ENCODE measurements at regions not wholly inside any gene's neighbourhood (a gene's known extent, or its start where the extent isn't known, plus 50 kb on each side); places are given as distances from the start of the nearest gene placed in this dataset.

DNA sequence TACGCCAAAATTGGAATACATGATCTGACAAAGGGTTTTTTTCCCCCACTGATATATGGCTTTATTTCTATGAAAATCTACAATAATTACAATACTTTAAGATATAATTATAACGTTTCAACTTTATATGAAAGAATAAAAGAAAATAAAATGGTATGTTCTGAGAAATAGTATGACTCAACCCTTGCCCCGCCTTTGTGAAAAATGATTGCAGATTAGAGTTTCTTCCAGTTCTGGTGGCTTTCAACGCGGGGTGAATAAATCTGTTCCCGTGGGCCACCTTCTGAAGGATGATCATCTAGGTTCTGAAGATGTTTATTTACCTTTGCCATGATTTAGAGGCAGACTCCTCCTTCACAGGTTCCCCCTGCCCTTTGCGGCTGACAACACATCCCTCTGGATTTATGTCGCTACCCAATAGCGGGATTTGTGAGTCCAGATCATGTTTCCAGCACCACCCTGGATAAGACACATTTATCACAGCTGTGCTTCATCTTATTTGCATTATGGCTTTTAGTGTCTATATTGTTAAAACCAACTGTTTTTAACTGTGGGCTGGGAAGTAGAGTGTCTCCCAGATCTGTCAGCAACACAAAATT lies 607.0 kb upstream of the KIRREL3 start:
- DNase-seq (ENCODE audit: low read depth in 2 of 2) = no peak

DNA sequence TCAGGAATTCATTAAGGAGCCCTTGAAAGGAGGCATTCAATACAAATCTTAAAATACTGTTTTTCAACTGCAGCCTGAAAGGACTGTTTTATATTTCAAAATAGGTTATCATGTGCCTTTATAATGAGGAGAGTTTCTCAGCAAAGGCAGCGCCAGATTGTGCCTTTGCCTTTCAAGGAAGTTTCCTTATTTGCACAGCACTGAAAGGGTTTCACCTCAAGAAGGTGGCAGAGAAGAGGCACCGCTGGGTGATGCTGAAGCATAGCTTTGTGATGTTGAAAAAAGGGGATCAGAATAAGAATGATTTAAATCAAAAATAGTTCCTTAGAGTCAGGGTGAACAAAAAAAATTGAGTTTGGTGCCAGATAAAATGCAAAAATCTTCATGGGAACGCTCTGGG lies 601.0 kb upstream of the KIRREL3 start:
- no peak for DNase-seq (ENCODE audit: low read depth in 2 of 2)

DNA sequence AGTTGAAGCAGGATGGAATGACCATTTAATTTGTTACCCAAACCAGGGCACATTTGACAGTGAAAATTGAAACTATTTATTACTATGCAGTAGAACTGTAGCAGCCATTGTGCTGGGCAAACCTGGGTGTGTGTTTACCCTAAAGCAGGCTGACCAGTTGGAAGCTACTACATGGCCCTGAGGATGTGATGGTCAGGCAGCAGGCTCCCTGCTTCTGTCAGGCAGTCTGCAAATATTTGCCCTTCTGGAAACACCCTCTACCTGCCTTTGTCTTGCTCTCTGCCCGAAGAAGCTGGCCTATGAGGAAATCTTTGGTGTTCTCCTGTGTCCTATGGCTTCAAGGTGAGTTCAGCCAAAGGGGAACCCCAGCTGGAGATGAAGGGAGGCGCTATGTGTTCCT lies 600.1 kb upstream of the KIRREL3 start:
- DNase-seq (ENCODE audit: low read depth in 2 of 2) = no peak

DNA sequence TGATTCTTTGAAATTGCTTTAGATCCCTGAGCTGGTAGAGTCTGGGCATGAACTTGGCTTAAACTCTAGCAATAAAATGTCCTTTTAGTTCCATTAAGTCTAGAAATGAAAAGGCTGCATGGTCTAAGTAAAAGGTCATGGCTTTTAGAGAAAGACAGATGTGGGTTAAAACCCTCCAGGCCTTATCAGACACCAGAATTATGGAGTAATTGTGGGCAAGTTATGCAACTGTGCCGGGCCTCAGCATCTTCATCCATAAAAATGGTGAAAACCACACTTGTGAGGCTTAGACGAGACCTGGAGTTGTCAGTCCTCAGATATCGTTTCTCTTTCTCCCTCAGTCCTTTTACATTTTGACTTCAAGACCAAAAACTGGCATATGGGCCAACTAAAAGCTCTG lies 597.9 kb upstream of the KIRREL3 start:
- no peak for DNase-seq (ENCODE audit: low read depth in 2 of 2)

DNA sequence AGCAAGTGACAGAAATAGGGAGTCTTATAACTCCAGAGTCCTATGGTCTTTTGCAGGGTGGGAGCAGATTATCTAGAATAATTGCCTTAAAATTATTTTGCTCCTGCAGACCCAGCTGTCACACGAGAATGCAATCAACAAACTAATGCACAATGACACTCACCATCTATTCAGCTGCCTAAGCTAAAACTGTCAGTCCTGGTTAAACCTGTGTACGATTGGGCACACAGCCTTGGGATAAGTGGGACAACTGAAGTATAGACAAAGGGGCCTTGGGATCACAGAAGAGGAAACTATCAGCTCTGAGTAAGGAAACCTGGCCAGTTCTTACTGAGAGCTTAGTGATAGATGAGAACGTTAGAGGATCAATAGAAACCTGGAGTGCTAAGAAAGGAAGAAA lies 595.9 kb upstream of the KIRREL3 start:
- DNase-seq (ENCODE audit: low read depth in 2 of 2) = no peak

DNA sequence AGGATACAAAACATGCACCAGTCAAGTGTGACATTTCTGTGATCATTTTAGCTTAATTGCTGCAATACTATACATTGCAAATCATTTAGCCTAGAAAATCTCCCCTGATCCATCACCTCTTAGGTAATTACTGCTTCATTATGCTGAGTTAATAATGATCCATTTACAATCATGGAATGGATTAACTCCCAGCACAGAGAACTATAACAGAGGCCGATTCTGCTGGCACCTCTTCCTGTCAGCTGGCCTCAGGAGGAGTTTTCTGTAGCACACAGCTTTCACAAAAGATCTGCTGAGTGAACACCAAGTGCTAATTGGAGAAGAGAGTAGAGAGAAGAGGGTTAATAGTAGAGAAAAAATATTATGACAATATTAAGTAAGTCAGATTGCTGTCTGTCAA lies 591.8 kb upstream of the KIRREL3 start:
- no peak for DNase-seq (ENCODE audit: low read depth in 2 of 2)

DNA sequence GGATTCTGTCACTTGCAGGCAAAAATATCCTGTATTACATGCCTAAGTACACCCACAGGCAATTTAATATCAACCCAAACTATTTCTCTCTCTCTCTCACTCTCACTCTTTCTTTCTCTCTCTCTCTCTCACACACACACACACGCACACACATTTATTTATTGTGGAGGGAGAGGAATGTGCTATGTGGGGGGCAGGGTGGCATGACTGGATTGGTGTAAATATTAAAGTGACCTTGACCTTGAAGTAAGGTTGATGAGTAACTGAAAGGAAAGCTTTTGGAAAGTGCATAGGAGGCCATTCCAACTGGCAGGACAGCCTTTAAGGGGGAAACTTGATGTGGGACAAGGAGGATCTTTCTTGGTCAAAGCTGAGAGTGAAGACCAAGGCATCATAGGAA lies 589.7 kb upstream of the KIRREL3 start:
- no peak for DNase-seq (ENCODE audit: low read depth in 2 of 2)

DNA sequence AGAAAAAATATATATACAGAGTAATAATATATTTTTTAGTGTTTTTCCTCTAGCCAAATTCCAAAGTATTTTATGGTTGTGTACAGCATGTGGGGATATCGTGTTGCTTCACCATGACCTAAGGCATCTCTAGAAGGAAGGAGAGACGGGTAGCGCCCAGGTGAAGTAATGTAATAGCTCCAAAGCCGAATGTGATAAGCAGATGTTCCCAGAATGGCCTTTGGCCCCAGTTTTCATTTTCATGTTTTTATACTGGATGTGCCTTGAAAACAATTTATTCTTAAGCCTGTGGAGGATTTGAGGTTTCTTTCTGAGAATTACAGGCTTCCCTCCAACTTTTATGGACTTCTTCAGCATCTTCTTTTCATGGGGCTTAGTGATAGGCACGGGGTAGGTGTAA lies 587.9 kb upstream of the KIRREL3 start:
- DNase-seq (ENCODE audit: low read depth in 2 of 2) = no peak

DNA sequence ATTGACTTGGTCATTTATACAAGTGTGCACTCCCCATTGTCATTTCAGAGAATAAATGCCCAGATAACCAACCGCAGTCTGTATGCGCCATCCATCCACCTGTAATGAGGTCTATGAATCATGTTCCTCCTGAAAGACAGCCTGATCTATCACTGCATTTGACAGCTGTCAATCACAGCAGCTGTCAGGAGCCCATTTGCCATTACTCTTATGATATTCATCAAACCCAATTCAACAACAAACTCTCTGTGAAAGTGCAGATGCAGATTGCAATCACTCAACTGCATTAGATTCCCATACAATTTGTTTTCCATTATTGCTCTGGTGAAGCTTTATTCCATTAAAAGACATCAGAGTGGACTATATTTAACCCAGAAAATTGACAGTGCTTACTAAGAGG lies 586.9 kb upstream of the KIRREL3 start:
- DNase-seq (ENCODE audit: low read depth in 2 of 2) = no peak

DNA sequence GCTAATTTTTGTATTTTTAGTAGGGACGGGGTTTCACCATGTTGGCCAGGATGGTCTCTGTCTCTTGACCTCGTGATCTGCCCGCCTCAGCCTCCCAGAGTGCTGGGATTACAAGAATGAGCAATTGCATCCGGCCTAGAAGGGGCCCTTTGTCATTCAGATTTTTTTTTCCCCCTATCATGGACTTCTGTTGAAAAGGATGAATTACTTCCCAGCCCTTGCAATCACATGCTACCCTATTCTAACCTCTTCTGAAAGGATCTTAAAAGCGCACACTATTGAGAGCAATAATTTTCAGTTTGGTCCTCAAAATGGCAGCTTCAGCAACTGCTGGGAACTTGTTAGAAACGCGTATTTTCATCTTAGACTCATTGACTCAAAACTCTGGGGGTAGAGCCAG lies 575.6 kb upstream of the KIRREL3 start:
- no peak for DNase-seq (ENCODE audit: low read depth in 2 of 2)

DNA sequence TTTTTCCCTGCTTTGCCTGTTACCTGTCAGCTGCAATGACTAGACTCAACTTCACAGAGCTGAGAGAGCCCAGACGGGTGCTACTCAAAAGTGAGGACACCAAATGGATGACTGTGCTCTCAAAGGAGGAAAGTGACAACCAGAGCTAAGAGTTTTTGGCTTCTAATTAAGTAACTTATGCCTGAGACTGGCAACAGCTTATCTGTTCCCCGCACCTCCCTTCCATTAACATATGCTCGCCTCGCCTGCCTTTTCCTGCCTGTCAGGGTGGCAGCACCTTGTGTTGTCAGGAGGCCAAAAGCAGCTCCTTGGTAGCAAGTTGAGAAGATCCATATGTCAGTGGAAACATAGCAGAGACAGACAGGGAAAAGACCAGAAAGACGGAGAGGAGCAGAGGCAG lies 573.9 kb upstream of the KIRREL3 start:
- no peak for DNase-seq (ENCODE audit: low read depth in 2 of 2)

DNA sequence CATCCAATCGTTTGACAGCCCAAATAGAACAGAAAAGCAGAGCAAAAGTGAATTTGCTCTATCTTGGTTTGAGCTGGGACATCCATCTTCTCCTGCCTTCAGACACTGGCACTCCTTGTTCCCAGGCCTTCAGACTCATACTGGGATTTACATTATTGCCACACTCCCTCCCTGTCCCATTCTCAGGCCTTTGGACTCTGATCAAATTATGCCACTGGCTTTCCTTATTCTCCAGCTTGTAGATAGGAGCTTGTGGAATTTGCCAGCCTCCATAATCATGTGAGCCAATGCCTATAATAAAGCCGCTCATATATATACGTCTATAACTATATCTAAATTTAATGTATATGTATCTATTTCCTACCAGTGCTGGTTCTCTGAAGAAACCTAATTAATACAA lies 568.3 kb upstream of the KIRREL3 start:
- no peak for DNase-seq (ENCODE audit: low read depth in 2 of 2)

DNA sequence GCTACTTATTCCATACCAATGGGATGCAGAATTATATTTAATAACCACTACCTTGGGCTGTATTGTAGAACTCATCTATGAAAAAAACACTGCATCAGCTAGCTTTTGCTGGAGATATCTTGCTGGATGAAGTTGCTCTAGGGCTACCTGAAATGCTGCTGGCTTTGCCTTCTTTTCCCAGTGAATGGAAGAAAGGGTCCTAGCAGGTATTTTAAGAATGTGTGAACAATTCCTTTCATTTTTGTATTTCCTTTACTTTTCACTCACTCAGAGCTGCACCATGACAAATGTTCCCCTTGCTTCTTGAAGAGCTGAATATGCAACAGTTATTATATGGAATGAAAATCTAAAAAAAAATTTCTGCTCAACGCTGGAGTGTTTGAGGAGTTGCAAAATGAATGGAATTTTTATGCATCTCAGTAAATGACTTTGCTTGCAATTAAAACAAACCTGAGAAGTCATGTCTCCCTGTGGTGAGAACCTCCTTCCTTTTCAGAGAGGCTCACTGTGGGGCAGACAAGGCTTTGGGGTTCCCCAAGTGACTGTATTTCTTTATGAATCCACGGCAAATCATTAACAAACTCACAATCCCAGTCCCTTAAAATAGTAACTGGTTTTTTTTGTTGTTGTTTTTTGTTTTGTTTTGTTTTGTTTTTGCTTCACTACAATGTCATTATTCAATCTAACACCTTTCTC lies 566.8 kb upstream of the KIRREL3 start:
- DNase-seq (ENCODE audit: low read depth in 2 of 2) = no peak

DNA sequence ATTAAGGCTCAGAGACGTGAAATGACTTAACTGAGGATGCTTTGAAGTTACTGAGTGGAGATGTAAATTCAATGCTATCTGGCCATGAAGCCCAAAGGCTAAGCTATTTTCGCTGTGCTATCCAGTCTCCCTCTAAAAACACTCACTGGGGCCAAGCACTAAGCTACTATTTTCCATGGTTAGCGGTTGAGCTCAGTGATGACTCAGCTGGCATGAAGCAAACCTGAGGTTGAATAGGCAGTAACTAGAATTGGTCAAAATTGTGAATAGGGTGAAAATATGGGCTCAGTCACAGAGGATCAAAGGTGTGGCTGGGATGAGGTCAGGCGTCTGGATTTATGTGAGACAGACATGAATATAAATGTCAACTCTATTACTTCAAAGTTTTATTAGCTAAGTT lies 564.2 kb upstream of the KIRREL3 start:
- DNase-seq (ENCODE audit: low read depth in 2 of 2) = no peak

DNA sequence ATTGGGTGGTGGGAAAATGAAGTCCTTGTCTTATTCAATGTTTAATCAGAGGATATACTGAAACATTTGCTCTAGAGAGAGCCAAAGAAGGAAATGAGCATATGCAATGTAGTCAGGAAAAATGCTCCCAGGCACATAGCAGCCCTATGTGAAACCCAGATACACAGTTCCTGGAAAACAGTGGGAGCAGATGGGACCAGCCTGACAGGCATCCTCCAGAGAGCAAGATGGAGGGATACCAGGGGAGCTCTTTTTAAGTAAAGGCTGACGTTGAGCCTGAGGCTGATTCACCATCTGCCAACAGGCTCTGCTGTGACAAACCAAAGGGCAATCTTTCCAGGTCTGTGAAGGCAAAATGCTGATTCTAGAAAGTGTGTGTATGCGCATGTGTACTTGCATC lies 559.4 kb upstream of the KIRREL3 start:
- no peak for DNase-seq (ENCODE audit: low read depth in 2 of 2)

DNA sequence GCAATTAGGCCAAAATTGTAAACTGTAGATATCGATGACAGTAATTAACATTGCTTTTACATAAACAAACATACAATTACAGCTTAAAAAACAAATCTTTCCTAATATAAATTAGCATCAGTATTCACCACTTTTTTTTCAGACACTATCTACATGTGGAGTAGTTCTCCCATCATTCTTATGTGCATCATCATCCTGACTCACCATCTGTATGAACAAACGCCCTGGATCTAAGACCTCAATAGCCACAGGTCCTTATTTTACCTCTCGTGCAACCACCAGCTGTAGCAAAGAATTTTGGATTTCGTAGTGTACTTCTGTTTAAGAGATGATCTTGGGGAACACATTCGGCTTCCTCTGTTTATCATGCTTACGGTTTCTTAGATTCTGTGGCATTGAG lies 551.9 kb upstream of the KIRREL3 start:
- DNase-seq (ENCODE audit: low read depth in 2 of 2) = no peak

DNA sequence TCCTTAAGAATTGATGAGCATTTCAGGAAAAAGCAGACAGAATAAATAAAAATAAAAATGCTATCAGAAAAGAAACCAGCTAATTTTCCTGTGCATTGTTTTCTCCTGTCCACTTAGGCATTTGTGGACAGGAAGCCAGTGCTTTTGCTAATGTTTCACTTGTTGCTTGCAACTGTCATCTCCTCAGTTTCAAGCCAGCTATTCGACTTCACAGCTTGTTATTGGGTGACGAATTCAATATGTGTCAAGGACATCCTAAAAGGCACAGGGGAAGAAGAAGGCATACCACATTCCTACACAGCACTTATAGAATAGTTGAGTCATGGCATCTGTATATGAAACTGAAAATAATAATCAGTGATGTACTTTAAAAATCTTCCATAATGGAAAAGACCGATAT lies 530.6 kb upstream of the KIRREL3 start:
- DNase-seq (ENCODE audit: low read depth in 2 of 2) = no peak

DNA sequence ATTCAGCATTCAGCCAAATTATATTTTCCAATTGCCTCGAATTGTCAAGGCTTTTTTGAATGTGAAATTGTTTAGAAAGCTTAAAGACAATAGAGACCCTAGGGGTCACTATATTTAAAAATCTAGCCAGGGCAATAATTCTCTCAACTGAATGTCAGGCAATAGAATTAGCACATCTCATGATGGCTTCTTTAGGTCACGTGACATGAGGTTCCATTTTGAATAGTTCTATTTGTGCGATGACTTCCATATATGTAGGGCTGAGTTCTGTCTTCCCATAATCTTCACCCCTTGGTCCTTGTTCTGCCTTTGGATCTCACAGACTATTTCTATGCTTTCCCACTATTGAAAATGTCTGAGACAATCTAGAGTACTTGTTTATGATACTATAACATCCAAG lies 527.7 kb upstream of the KIRREL3 start:
- no peak for DNase-seq (ENCODE audit: low read depth in 2 of 2)

DNA sequence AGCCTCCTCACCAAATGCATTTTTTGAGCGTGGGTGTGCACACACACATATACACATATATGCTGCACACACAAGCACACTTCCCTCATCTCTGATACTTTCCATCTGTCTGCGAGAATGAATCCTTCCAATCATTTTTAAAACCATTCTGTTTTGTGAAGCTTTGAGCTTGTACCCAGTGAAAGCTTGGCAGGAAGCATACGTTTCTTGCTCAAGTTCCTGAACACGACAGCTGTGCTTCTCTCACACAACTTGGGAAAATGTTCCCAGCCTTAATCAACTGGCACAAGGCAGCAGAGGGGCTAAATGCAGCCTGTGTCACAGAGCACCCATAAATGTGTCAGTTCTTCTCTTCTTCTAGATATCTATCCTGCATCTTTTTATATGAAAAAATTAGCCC lies 524.0 kb upstream of the KIRREL3 start:
- DNase-seq (ENCODE audit: low read depth in 2 of 2) = no peak

DNA sequence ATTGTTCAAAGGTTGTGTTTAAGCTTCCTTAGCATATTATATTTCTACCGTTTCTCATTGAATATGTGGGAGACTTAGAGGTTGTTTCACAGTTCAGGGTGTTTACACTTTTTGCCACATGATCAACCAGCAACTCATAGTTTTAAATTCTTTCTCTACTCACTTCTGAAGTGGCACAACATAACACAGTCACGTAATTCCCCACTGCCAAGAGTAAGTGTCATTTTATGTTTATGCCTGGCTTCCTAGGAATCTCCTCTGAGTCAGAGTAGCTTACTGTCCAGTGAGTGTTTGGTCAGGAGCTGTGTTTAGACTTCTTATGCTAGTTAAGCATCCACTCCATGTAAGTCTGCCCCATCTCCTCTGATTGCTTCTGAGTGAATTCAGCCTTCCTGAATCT lies 520.8 kb upstream of the KIRREL3 start:
- DNase-seq (ENCODE audit: low read depth in 2 of 2) = no peak

DNA sequence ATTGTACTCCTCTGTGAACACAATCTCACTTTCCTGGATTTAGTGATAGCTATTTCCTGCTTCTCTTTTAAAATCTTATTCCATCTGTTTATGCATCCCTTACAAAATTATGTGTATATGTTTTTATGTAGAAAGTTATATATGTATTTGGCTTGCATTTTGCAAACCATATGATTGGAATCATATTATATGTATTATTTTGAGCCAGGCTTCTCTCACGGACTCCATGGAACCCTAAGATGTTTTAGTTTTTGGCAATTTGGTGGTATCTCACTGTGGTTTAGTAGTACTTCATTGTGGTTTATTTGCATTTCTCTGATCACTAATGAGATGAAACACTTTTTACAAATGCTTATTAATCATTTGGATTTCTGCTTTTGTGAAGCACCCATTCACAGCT lies 507.3 kb upstream of the KIRREL3 start:
- DNase-seq (ENCODE audit: low read depth in 2 of 2) = no peak

DNA sequence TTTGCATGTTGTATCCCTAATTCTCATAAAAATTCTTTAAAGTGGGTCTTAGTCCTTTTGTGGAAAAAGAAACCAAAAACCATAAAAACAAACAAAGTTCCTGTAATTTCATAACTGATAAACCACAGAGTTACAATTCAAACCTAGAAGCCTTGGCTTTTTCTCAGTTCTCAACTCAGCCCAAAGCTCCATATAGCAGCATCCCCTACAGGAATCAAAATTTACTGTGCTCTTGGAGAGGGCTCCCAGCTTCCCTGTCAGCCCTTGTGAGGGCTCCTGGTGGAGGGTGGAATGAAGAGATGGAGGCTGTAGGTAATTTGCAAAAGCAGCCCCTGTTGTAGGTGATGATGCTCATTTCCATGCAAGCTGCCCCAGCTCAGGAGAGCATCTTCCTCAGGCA lies 506.1 kb upstream of the KIRREL3 start:
- DNase-seq (ENCODE audit: low read depth in 2 of 2) = no peak

DNA sequence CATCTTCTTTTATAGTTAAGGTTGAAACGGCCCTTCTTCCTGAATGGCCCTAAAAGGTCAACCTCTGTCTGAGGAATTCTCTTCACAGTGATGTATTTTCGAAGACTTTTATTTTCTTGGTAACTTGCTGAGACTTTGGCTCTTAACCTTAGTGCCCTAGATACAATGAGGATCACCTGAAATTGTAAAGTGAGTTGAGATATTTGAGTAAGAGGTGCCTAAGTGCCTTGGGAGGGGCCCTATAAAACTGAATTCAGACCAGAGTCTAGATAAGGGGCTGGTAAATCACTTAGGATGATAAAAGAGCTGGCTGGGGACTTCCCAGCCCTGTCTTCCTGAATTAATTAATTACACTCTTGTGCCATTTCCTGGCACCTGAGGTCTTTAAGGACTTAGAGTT lies 505.6 kb upstream of the KIRREL3 start:
- no peak for DNase-seq (ENCODE audit: low read depth in 2 of 2)

DNA sequence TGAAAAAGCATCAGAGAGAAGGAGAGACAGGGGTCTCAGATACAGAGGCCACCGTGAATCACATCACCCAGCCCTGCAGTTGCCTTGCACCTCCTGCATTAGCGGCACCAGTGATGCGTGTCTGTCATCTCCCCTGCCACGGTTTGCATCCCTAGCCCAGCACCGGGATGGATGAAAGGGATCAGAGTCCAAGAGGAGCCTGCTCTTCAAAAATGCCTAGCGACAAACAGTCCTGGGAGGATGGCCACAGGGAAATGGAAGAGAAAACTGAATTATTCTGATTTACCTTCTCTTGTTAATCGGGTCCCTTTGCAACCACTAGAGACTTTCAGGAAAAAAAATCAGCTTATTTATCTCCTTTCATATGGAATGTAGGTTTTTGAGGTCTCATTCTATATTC lies 495.6 kb upstream of the KIRREL3 start:
- no peak for DNase-seq (ENCODE audit: low read depth in 2 of 2)
